Prostate gland (tissue), 2 donors: ENCODE measurements at regions not wholly inside any gene's neighbourhood (a gene's known extent, or its start where the extent isn't known, plus 50 kb on each side); places are given as distances from the start of the nearest gene placed in this dataset.

Experiments used
- DNase-seq: peaks from one replicate; pipeline ENCODE4 v3.0.0-alpha.2; 2019; ENCODE audit warnings: low spot score
- H3K27ac ChIP-seq, 2 donors: fragments of 200-600 bp; sonication (generic); 2 replicates each; pipeline ENCODE4 v1.5.1; 2017 to 2019
- H3K27me3 ChIP-seq: fragments of 200-600 bp; sonication (generic); replicated peaks from 2 replicates; pipeline ENCODE4 v1.5.1; 2019; ENCODE audit not compliant: insufficient read depth
- H3K36me3 ChIP-seq, 2 donors: fragments of 200-600 bp; sonication (generic); 1 replicate in 1 of 2; 2 replicates in 1 of 2; pipeline versions ENCODE4 v1.5.1 to v1.8.1; 2017 to 2019
- H3K4me1 ChIP-seq: fragments of 200-600 bp; sonication (generic); replicated peaks from 2 replicates; pipeline ENCODE4 v1.5.1; 2019
- H3K4me3 ChIP-seq, 2 donors: fragments of 200-600 bp; sonication (generic); 2 replicates each; pipeline ENCODE4 v1.5.1; 2017 to 2019
- H3K9me3 ChIP-seq: fragments of 200-600 bp; sonication (generic); 2 replicates; pipeline ENCODE4 v1.5.1; 2017
- CTCF ChIP-seq, 4 experiments: fragments of 200-600 bp in 2 of 4; fragments of 450-650 bp in 2 of 4; sonication (generic) in 2 of 4; IDR thresholded peaks; 1 replicate in 3 of 4; 2 replicates in 1 of 4; pipeline ENCODE4 v1.5.1; 2016 to 2019; ENCODE audit warnings: antibody characterized with exemption in 4 of 4, mild to moderate bottlenecking in 2 of 4, moderate library complexity in 2 of 4
- POLR2A ChIP-seq: fragments of 450-650 bp; IDR thresholded peaks from one replicate; pipeline ENCODE4 v1.6.1; 2016; ENCODE audit warnings: antibody characterized with exemption, mild to moderate bottlenecking
- POLR2AphosphoS5 ChIP-seq: sonication (generic); formaldehyde crosslinking; IDR thresholded peaks from one replicate; pipeline ENCODE4 v1.6.1; 2017; ENCODE audit warnings: antibody characterized with exemption
- WGBS: methylation state at CpG from one replicate; pipeline ENCODE4 v1.1.5; 2018; 5-methylcytosine and 5-hydroxymethylcytosine counted together
- intact Hi-C: fragments of 100-400 bp; cut with DNase I; formaldehyde crosslinking; loops from one replicate; pipeline ENCODE4 v1.14.2; 2022

- no peak for DNase-seq
- Histone ChIP-seq H3K4me1 (no peaks in the 10 kb centered on the region), H3K27me3 (no peaks in the 10 kb centered on the region), H3K9me3 (no peaks in the 10 kb centered on the region), H3K36me3 (no peaks in the 10 kb centered on the region), H3K27ac (no peak overlapping the region), H3K4me3 (no peak overlapping the region)
- intact Hi-C loops, result no loop called here
- WGBS, result 9% methylated on average over 4 of the region's 4 CpGs
- TF ChIP-seq POLR2AphosphoS5 (no peak), POLR2A (no peak), CTCF (IDR thresholded peaks at IDR 0.05) (no peak)
Measured at GRCh38 chr12:110992909-110993308, 72.5 kb upstream of the MYL2 start.

GRCh38 chr12:110983811-110984210 lies 63.4 kb upstream of the MYL2 start:
- no peak for DNase-seq
- Histone ChIP-seq H3K36me3 (no peaks in the 10 kb centered on the region), H3K27me3 (no peaks in the 10 kb centered on the region), H3K4me3 (no peak overlapping the region), H3K9me3 (no peaks in the 10 kb centered on the region), H3K27ac (no peak overlapping the region), H3K4me1 (no peaks in the 10 kb centered on the region)
- TF ChIP-seq POLR2A, result no peak
- TF ChIP-seq POLR2AphosphoS5, result no peak
- TF ChIP-seq CTCF (IDR thresholded peaks at IDR 0.05), result no peak
- WGBS, result 31% methylated on average over 7 of the region's 7 CpGs
- intact Hi-C loops, result no loop called here

- TF ChIP-seq CTCF (IDR thresholded peaks at IDR 0.05), result no peak
- no peak for TF ChIP-seq POLR2AphosphoS5
- TF ChIP-seq POLR2A, result no peak
- Histone ChIP-seq H3K27ac (no peak overlapping the region), H3K4me1 (no peaks in the 10 kb centered on the region), H3K27me3 (peaks cover 3% of the 10 kb centered on the region), H3K4me3 (no peak overlapping the region), H3K36me3 (no peaks in the 10 kb centered on the region), H3K9me3 (no peaks in the 10 kb centered on the region)
- WGBS, result 95% methylated on average over 3 of the region's 3 CpGs
- DNase-seq, result no peak
- intact Hi-C loops, result no loop called here
Measured at GRCh38 chr12:110972866-110973265, 52.5 kb upstream of the MYL2 start.

GRCh38 chr12:110971936-110972335 lies 51.6 kb upstream of the MYL2 start:
- no peak for TF ChIP-seq POLR2AphosphoS5
- TF ChIP-seq POLR2A, result no peak
- TF ChIP-seq CTCF (IDR thresholded peaks at IDR 0.05), result no peak
- peaks cover 3% of the 10 kb centered on the region for H3K27me3 ChIP-seq
- no peaks in the 10 kb centered on the region for H3K4me1 ChIP-seq
- WGBS, result 73% methylated on average over 12 of the region's 12 CpGs
- intact Hi-C loops, result no loop called here
- H3K27ac ChIP-seq, result no peak overlapping the region
- no peak for DNase-seq
- no peaks in the 10 kb centered on the region for H3K36me3 ChIP-seq
- no peak overlapping the region for H3K4me3 ChIP-seq
- no peaks in the 10 kb centered on the region for H3K9me3 ChIP-seq

- TF ChIP-seq POLR2AphosphoS5 (no peak), CTCF (IDR thresholded peaks at IDR 0.05) (no peak), POLR2A (no peak)
- Histone ChIP-seq H3K4me1 (no peaks in the 10 kb centered on the region), H3K27me3 (peaks cover under 1% of the 10 kb centered on the region), H3K9me3 (no peaks in the 10 kb centered on the region), H3K27ac (no peak overlapping the region), H3K36me3 (no peaks in the 10 kb centered on the region), H3K4me3 (no peak overlapping the region)
- intact Hi-C loops, result no loop called here
- no peak for DNase-seq
- 50% methylated on average over 1 of the region's 1 CpG for WGBS
Measured at GRCh38 chr12:110971189-110971920, 51.0 kb upstream of the MYL2 start.
